Colonic mucosa (tissue), 4 donors: ENCODE measurements at regions not wholly inside any gene's neighbourhood (a gene's known extent, or its start where the extent isn't known, plus 50 kb on each side); places are given as distances from the start of the nearest gene placed in this dataset.

Experiments used
- DNase-seq: peaks from one replicate; pipeline ENCODE4 v3.0.0-alpha.2; 2020
- H3K27ac ChIP-seq: fragments of 200-600 bp; one replicate; pipeline ENCODE4 v1.8.0; 2021
- H3K27me3 ChIP-seq: fragments of 200-600 bp; one replicate; pipeline ENCODE4 v1.8.0; 2021
- H3K36me3 ChIP-seq: fragments of 200-600 bp; one replicate; pipeline ENCODE4 v1.8.0; 2021
- H3K4me1 ChIP-seq: fragments of 200-600 bp; one replicate; pipeline ENCODE4 v1.8.0; 2021; ENCODE audit warnings: mild to moderate bottlenecking
- H3K4me3 ChIP-seq: fragments of 200-600 bp; one replicate; pipeline ENCODE4 v1.8.0; 2021
- H3K9ac ChIP-seq, 2 donors: one replicate each; pipeline ENCODE4 v1.7.0; 2013; ENCODE audit warnings: control low read depth in 2 of 2, low read depth in 2 of 2, low read length in 2 of 2
- H3K9me3 ChIP-seq: fragments of 200-600 bp; one replicate; pipeline ENCODE4 v1.8.0; 2021
- CTCF ChIP-seq: fragments of 200-600 bp; IDR thresholded peaks from one replicate; pipeline ENCODE4 v1.8.0; 2022; ENCODE audit warnings: antibody characterized with exemption, mild to moderate bottlenecking
- intact Hi-C: fragments of 100-400 bp; cut with DNase I; formaldehyde crosslinking; loops from one replicate; pipeline ENCODE4 v1.14.1; 2022
- donor health status: healthy.
- donor health status: DM: no; HTN: no; CAD: no.
- donor health status: DM: no; HTN: no; CAD: no.

GRCh38 chr14:88992011-88992410 lies 167.6 kb downstream of the TTC8 start:
- Histone ChIP-seq H3K9ac (no peak overlapping the region), H3K36me3 (no peaks in the 10 kb centered on the region), H3K9me3 (no peaks in the 10 kb centered on the region), H3K27ac (no peak overlapping the region), H3K4me1 (no peaks in the 10 kb centered on the region), H3K27me3 (no peaks in the 10 kb centered on the region), H3K4me3 (no peak overlapping the region)
- DNase-seq: no peak
- TF ChIP-seq CTCF: no peak
- intact Hi-C loops: no loop called here

GRCh38 chr14:88993946-88994345 lies 169.5 kb downstream of the TTC8 start:
- Histone ChIP-seq H3K9ac (no peak overlapping the region), H3K4me3 (no peak overlapping the region), H3K27ac (no peak overlapping the region), H3K27me3 (no peaks in the 10 kb centered on the region), H3K4me1 (no peaks in the 10 kb centered on the region), H3K36me3 (no peaks in the 10 kb centered on the region), H3K9me3 (no peaks in the 10 kb centered on the region)
- intact Hi-C loops: no loop called here
- TF ChIP-seq CTCF: no peak
- no peak for DNase-seq

- Histone ChIP-seq H3K27ac (no peak overlapping the region), H3K9me3 (no peaks in the 10 kb centered on the region), H3K9ac (no peak overlapping the region), H3K36me3 (no peaks in the 10 kb centered on the region), H3K4me1 (no peaks in the 10 kb centered on the region), H3K4me3 (no peak overlapping the region), H3K27me3 (no peaks in the 10 kb centered on the region)
- intact Hi-C loops: no loop called here
- no peak for DNase-seq
- no peak for TF ChIP-seq CTCF
Measured at GRCh38 chr14:88995437-88996198, 171.2 kb downstream of the TTC8 start.

- H3K27me3 ChIP-seq: no peaks in the 10 kb centered on the region
- no peak overlapping the region for H3K4me3 ChIP-seq
- TF ChIP-seq CTCF: no peak
- H3K4me1 ChIP-seq: no peaks in the 10 kb centered on the region
- H3K9me3 ChIP-seq: no peaks in the 10 kb centered on the region
- no peak for DNase-seq
- intact Hi-C loops: no loop called here
- H3K27ac ChIP-seq: no peak overlapping the region
- no peaks in the 10 kb centered on the region for H3K36me3 ChIP-seq
- no peak overlapping the region for H3K9ac ChIP-seq
Measured at GRCh38 chr14:88998027-88998426, 173.6 kb downstream of the TTC8 start.

GRCh38 chr14:88999137-88999536 lies 174.7 kb downstream of the TTC8 start:
- H3K36me3 ChIP-seq: no peaks in the 10 kb centered on the region
- H3K4me1 ChIP-seq: no peaks in the 10 kb centered on the region
- H3K4me3 ChIP-seq: no peak overlapping the region
- H3K9me3 ChIP-seq: no peaks in the 10 kb centered on the region
- intact Hi-C loops: no loop called here
- H3K27ac ChIP-seq: no peak overlapping the region
- no peak for TF ChIP-seq CTCF
- DNase-seq: no peak
- H3K27me3 ChIP-seq: no peaks in the 10 kb centered on the region
- no peak overlapping the region for H3K9ac ChIP-seq
